Liver (tissue), 8 donors: ENCODE measurements at regions not wholly inside any gene's neighbourhood (a gene's known extent, or its start where the extent isn't known, plus 50 kb on each side); places are given as distances from the start of the nearest gene placed in this dataset.

Experiments
- DNase-seq: peaks from one replicate; pipeline ENCODE4 v3.0.0-alpha.2; 2017; ENCODE audit warnings: low spot score
- H3K27ac ChIP-seq, 2 donors: one replicate each; pipeline ENCODE4 v1.7.0; 2013; ENCODE audit warnings: inconsistent platforms in 2 of 2, low read length in 2 of 2, control low read depth in 1 of 2, low read depth in 1 of 2, mild to moderate bottlenecking in 1 of 2
- H3K27me3 ChIP-seq, 4 donors: one replicate each; pipeline versions ENCODE4 v1.6.1 to v1.7.0; 2013; ENCODE audit warnings: low read length in 3 of 4, inconsistent platforms in 1 of 4, mild to moderate bottlenecking in 1 of 4, moderate library complexity in 1 of 4; ENCODE audit not compliant: control insufficient read depth in 4 of 4, insufficient read depth in 4 of 4
- H3K36me3 ChIP-seq, 4 donors: one replicate each; pipeline versions ENCODE4 v1.6.1 to v1.7.0; 2013; ENCODE audit warnings: low read length in 3 of 4, mild to moderate bottlenecking in 3 of 4, low read depth in 1 of 4, moderate library complexity in 1 of 4; ENCODE audit not compliant: control insufficient read depth in 4 of 4, insufficient read depth in 3 of 4
- H3K4me1 ChIP-seq, 4 donors: one replicate each; pipeline versions ENCODE4 v1.6.1 to v1.7.0; 2013; ENCODE audit warnings: low read length in 3 of 4, mild to moderate bottlenecking in 3 of 4, moderate library complexity in 1 of 4; ENCODE audit not compliant: control insufficient read depth in 4 of 4, insufficient read depth in 4 of 4
- H3K4me3 ChIP-seq, 3 donors: one replicate each; pipeline versions ENCODE4 v1.6.1 to v1.7.0; 2013; ENCODE audit warnings: low read length in 3 of 3, control low read depth in 1 of 3, low read depth in 1 of 3, mild to moderate bottlenecking in 1 of 3
- H3K9ac ChIP-seq, 2 donors: one replicate each; pipeline ENCODE4 v1.7.0; 2013; ENCODE audit warnings: low read length in 2 of 2, mild to moderate bottlenecking in 2 of 2, moderate library complexity in 2 of 2, control low read depth in 1 of 2, low read depth in 1 of 2
- H3K9me3 ChIP-seq, 4 donors: one replicate each; pipeline versions ENCODE4 v1.6.1 to v1.7.0; 2013; ENCODE audit warnings: low read length in 3 of 4; ENCODE audit not compliant: control insufficient read depth in 4 of 4
- FOXA1 ChIP-seq: IDR thresholded peaks from 2 replicates; pipeline ENCODE4 v1.6.1; 2016; ENCODE audit warnings: antibody characterized with exemption
- FOXA2 ChIP-seq: IDR thresholded peaks from 2 replicates; pipeline ENCODE4 v1.6.1; 2016; ENCODE audit warnings: antibody characterized with exemption
- GABPA ChIP-seq, 2 donors: IDR thresholded peaks in 1 of 2; conservative IDR thresholded peaks in 1 of 2; 2 replicates each; pipeline ENCODE4 v1.6.1; 2016; ENCODE audit warnings: antibody characterized with exemption in 2 of 2, mild to moderate bottlenecking in 1 of 2, moderate library complexity in 1 of 2
- HNF4A ChIP-seq, 2 donors: conservative IDR thresholded peaks; 2 replicates each; pipeline ENCODE4 v1.6.1; 2016; ENCODE audit warnings: antibody characterized with exemption in 2 of 2, mild to moderate bottlenecking in 2 of 2
- HNF4G ChIP-seq: IDR thresholded peaks from 2 replicates; pipeline ENCODE4 v1.6.1; 2016; ENCODE audit warnings: antibody characterized with exemption
- JUND ChIP-seq, 2 donors: IDR thresholded peaks; 2 replicates each; pipeline ENCODE4 v1.6.1; 2016; ENCODE audit warnings: antibody characterized with exemption in 2 of 2
- MAX ChIP-seq: IDR thresholded peaks from 2 replicates; pipeline ENCODE4 v1.6.1; 2016; ENCODE audit warnings: antibody characterized with exemption
- NR2F2 ChIP-seq: IDR thresholded peaks from 2 replicates; pipeline ENCODE4 v1.6.1; 2016; ENCODE audit warnings: antibody characterized with exemption
- RAD21 ChIP-seq, 2 donors: IDR thresholded peaks; 2 replicates each; pipeline ENCODE4 v1.6.1; 2016; ENCODE audit warnings: antibody characterized with exemption in 2 of 2, mild to moderate bottlenecking in 2 of 2
- RXRA ChIP-seq, 2 donors: IDR thresholded peaks; 2 replicates each; pipeline ENCODE4 v1.6.1; 2017 to 2018; ENCODE audit warnings: antibody characterized with exemption in 2 of 2, mild to moderate bottlenecking in 1 of 2
- SP1 ChIP-seq: IDR thresholded peaks from 2 replicates; pipeline ENCODE4 v1.6.1; 2018; ENCODE audit warnings: antibody characterized with exemption, mild to moderate bottlenecking
- TAF1 ChIP-seq: conservative IDR thresholded peaks from 2 replicates; pipeline ENCODE4 v1.6.1; 2016; ENCODE audit warnings: antibody characterized with exemption, mild to moderate bottlenecking
- YY1 ChIP-seq: IDR thresholded peaks from 2 replicates; pipeline ENCODE4 v1.6.1; 2016; ENCODE audit warnings: antibody characterized with exemption, mild to moderate bottlenecking
- ZBTB33 ChIP-seq: IDR thresholded peaks from 2 replicates; pipeline ENCODE4 v1.6.1; 2016; ENCODE audit warnings: antibody characterized with exemption
- WGBS: extraction: QIAGEN DNeasy Blood & Tissue Kit; methylation state at CpG from one replicate; pipeline ENCODE4 v1.1.7; 2013; 5-methylcytosine and 5-hydroxymethylcytosine counted together
- TF ChIP-seq, protein P1 (sequence below): fragments of 150-350 bp; IDR thresholded peaks from 2 replicates; pipeline ENCODE4 v1.5.1; 2017; ENCODE audit warnings: improper control_type of control experiment, low read depth, low read length; ENCODE audit not compliant: missing input control
- TF ChIP-seq, protein P2 (sequence below): IDR thresholded peaks from 2 replicates; pipeline ENCODE4 v1.6.1; 2016; ENCODE audit warnings: antibody characterized with exemption, mild to moderate bottlenecking
- donor health status: healthy.
- donor health status: healthy.
- donor health status: healthy.
- donor health status: healthy.
- donor health status: healthy.

- no peak for TF ChIP-seq GABPA (IDR thresholded peaks at IDR 0.05 in 1 of 2, conservative IDR thresholded peaks at IDR 0.05 in 1 of 2)
- no peak for TF ChIP-seq HNF4G
- TF ChIP-seq HNF4A (conservative IDR thresholded peaks at IDR 0.05): no peak
- TF ChIP-seq, protein P1, sequence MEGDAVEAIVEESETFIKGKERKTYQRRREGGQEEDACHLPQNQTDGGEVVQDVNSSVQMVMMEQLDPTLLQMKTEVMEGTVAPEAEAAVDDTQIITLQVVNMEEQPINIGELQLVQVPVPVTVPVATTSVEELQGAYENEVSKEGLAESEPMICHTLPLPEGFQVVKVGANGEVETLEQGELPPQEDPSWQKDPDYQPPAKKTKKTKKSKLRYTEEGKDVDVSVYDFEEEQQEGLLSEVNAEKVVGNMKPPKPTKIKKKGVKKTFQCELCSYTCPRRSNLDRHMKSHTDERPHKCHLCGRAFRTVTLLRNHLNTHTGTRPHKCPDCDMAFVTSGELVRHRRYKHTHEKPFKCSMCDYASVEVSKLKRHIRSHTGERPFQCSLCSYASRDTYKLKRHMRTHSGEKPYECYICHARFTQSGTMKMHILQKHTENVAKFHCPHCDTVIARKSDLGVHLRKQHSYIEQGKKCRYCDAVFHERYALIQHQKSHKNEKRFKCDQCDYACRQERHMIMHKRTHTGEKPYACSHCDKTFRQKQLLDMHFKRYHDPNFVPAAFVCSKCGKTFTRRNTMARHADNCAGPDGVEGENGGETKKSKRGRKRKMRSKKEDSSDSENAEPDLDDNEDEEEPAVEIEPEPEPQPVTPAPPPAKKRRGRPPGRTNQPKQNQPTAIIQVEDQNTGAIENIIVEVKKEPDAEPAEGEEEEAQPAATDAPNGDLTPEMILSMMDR: no peak
- no peak for TF ChIP-seq TAF1
- no peak for TF ChIP-seq ZBTB33
- 71% methylated on average over 5 of the region's 5 CpGs for WGBS
- no peaks in the 10 kb centered on the region for H3K9me3 ChIP-seq
- no peak for DNase-seq
- H3K9ac ChIP-seq: no peak overlapping the region
- H3K27ac ChIP-seq: no peak overlapping the region
- H3K36me3 ChIP-seq: no peaks in the 10 kb centered on the region
- H3K4me3 ChIP-seq: no peak overlapping the region
- no peaks in the 10 kb centered on the region for H3K4me1 ChIP-seq
- H3K27me3 ChIP-seq: no peaks in the 10 kb centered on the region
Measured at GRCh38 chr12:107565551-107565950, 120.0 kb upstream of the PWP1 start.

- Histone ChIP-seq H3K27ac (no peak overlapping the region), H3K9ac (no peak overlapping the region), H3K4me3 (no peak overlapping the region), H3K27me3 (no peaks in the 10 kb centered on the region), H3K9me3 (no peaks in the 10 kb centered on the region), H3K36me3 (no peaks in the 10 kb centered on the region), H3K4me1 (no peaks in the 10 kb centered on the region)
- no peak for DNase-seq
- 94% methylated on average over 6 of the region's 6 CpGs for WGBS
- TF ChIP-seq JUND (IDR thresholded peaks at IDR 0.05): no peak
- TF ChIP-seq SP1: no peak
Measured at GRCh38 chr12:107567876-107568619, 117.6 kb upstream of the PWP1 start.

- H3K36me3 ChIP-seq: no peaks in the 10 kb centered on the region
- H3K9ac ChIP-seq: no peak overlapping the region
- no peak for DNase-seq
- 77% methylated on average over 5 of the region's 5 CpGs for WGBS
- no peak overlapping the region for H3K27ac ChIP-seq
- no peaks in the 10 kb centered on the region for H3K27me3 ChIP-seq
- H3K4me3 ChIP-seq: no peak overlapping the region
- H3K9me3 ChIP-seq: no peaks in the 10 kb centered on the region
- no peaks in the 10 kb centered on the region for H3K4me1 ChIP-seq
- TF ChIP-seq HNF4G: no peak
- TF ChIP-seq, protein P1: no peak
- TF ChIP-seq NR2F2: no peak
- TF ChIP-seq RAD21 (IDR thresholded peaks at IDR 0.05): no peak
- no peak for TF ChIP-seq ZBTB33
- no peak for TF ChIP-seq SP1
- TF ChIP-seq, protein P2, sequence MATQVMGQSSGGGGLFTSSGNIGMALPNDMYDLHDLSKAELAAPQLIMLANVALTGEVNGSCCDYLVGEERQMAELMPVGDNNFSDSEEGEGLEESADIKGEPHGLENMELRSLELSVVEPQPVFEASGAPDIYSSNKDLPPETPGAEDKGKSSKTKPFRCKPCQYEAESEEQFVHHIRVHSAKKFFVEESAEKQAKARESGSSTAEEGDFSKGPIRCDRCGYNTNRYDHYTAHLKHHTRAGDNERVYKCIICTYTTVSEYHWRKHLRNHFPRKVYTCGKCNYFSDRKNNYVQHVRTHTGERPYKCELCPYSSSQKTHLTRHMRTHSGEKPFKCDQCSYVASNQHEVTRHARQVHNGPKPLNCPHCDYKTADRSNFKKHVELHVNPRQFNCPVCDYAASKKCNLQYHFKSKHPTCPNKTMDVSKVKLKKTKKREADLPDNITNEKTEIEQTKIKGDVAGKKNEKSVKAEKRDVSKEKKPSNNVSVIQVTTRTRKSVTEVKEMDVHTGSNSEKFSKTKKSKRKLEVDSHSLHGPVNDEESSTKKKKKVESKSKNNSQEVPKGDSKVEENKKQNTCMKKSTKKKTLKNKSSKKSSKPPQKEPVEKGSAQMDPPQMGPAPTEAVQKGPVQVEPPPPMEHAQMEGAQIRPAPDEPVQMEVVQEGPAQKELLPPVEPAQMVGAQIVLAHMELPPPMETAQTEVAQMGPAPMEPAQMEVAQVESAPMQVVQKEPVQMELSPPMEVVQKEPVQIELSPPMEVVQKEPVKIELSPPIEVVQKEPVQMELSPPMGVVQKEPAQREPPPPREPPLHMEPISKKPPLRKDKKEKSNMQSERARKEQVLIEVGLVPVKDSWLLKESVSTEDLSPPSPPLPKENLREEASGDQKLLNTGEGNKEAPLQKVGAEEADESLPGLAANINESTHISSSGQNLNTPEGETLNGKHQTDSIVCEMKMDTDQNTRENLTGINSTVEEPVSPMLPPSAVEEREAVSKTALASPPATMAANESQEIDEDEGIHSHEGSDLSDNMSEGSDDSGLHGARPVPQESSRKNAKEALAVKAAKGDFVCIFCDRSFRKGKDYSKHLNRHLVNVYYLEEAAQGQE: no peak
- no peak for TF ChIP-seq YY1
- TF ChIP-seq RXRA (IDR thresholded peaks at IDR 0.05): no peak
- no peak for TF ChIP-seq MAX
- no peak for TF ChIP-seq FOXA2
- no peak for TF ChIP-seq FOXA1
Measured at GRCh38 chr12:107568718-107569117, 116.9 kb upstream of the PWP1 start.
